Loucy (cell line): ENCODE measurements at regions not wholly inside any gene's neighbourhood (a gene's known extent, or its start where the extent isn't known, plus 50 kb on each side); places are given as distances from the start of the nearest gene placed in this dataset.

ENCODE experiments used
- CTCF ChIP-seq: fragments of 200-600 bp; sonication (generic); conservative IDR thresholded peaks from 2 replicates; pipeline ENCODE4 v1.5.1; 2014; ENCODE audit warnings: mild to moderate bottlenecking, antibody characterized with exemption, low read length
- EZH2phosphoT487 ChIP-seq: fragments of 200-600 bp; IDR thresholded peaks from 2 replicates; pipeline ENCODE4 v1.6.1; 2018; ENCODE audit warnings: antibody characterized with exemption, mild to moderate bottlenecking, moderate library complexity, borderline replicate concordance

GRCh38 chr2:14492920-14493503 is 139.5 kb upstream of the LRATD1 start:
- no peak for TF ChIP-seq CTCF
- no peak for TF ChIP-seq EZH2phosphoT487
